ENCODE measurements at regions not wholly inside any gene's neighbourhood (a gene's known extent, or its start where the extent isn't known, plus 50 kb on each side); places are given as distances from the start of the nearest gene placed in this dataset.

- H3K27me3 ChIP-seq (ENCODE audit: control insufficient read depth, insufficient read depth, low read length): no peaks in the 10 kb centered on the region
- H3K9me3 ChIP-seq (replicated peaks; ENCODE audit: control insufficient read depth, low read depth, low read length): peaks cover 3% of the 10 kb centered on the region
- no peak overlapping the region for H3K4me3 ChIP-seq (ENCODE audit: low read length)
- H3K4me1 ChIP-seq (ENCODE audit: control insufficient read depth, insufficient read depth, low read length): no peaks in the 10 kb centered on the region
- H3K36me3 ChIP-seq (ENCODE audit: control insufficient read depth, insufficient read depth, low read length): no peaks in the 10 kb centered on the region
- WGBS (ENCODE audit: insufficient coverage): 45% methylated on average over 2 of the region's 3 CpGs
- no peak for DNase-seq
- H3K27ac ChIP-seq (ENCODE audit: low read length): no peak overlapping the region
Observed at GRCh38 chr12:79515530-79515935, 175.2 kb downstream of the PAWR start.

- peaks cover 3% of the 10 kb centered on the region for H3K9me3 ChIP-seq (replicated peaks; ENCODE audit: control insufficient read depth, low read depth, low read length)
- H3K4me1 ChIP-seq (ENCODE audit: control insufficient read depth, insufficient read depth, low read length): no peaks in the 10 kb centered on the region
- no peak overlapping the region for H3K27ac ChIP-seq (ENCODE audit: low read length)
- 71% methylated on average over 1 of the region's 1 CpG for WGBS (ENCODE audit: insufficient coverage)
- H3K36me3 ChIP-seq (ENCODE audit: control insufficient read depth, insufficient read depth, low read length): no peaks in the 10 kb centered on the region
- no peaks in the 10 kb centered on the region for H3K27me3 ChIP-seq (ENCODE audit: control insufficient read depth, insufficient read depth, low read length)
- H3K4me3 ChIP-seq (ENCODE audit: low read length): no peak overlapping the region
- DNase-seq: no peak
Observed at GRCh38 chr12:79514730-79515529, 175.8 kb downstream of the PAWR start.

- no peaks in the 10 kb centered on the region for H3K27me3 ChIP-seq (ENCODE audit: control insufficient read depth, insufficient read depth, low read length)
- WGBS (ENCODE audit: insufficient coverage): 74% methylated on average over 2 of the region's 6 CpGs
- no peak for DNase-seq
- no peaks in the 10 kb centered on the region for H3K36me3 ChIP-seq (ENCODE audit: control insufficient read depth, insufficient read depth, low read length)
- no peak overlapping the region for H3K4me3 ChIP-seq (ENCODE audit: low read length)
- no peaks in the 10 kb centered on the region for H3K4me1 ChIP-seq (ENCODE audit: control insufficient read depth, insufficient read depth, low read length)
- no peak overlapping the region for H3K27ac ChIP-seq (ENCODE audit: low read length)
- peaks cover 3% of the 10 kb centered on the region for H3K9me3 ChIP-seq (replicated peaks; ENCODE audit: control insufficient read depth, low read depth, low read length)
Observed at GRCh38 chr12:79512068-79512467, 178.7 kb downstream of the PAWR start.

GRCh38 chr12:79508622-79509021 is 182.1 kb downstream of the PAWR start:
- Histone ChIP-seq H3K27me3 (ENCODE audit: control insufficient read depth, insufficient read depth, low read length) (no peaks in the 10 kb centered on the region), H3K36me3 (ENCODE audit: control insufficient read depth, insufficient read depth, low read length) (no peaks in the 10 kb centered on the region), H3K4me1 (ENCODE audit: control insufficient read depth, insufficient read depth, low read length) (no peaks in the 10 kb centered on the region), H3K27ac (ENCODE audit: low read length) (no peak overlapping the region), H3K4me3 (ENCODE audit: low read length) (no peak overlapping the region), H3K9me3 (replicated peaks; ENCODE audit: control insufficient read depth, low read depth, low read length) (peaks cover 2% of the 10 kb centered on the region)
- WGBS (ENCODE audit: insufficient coverage): 75% methylated on average over 1 of the region's 2 CpGs
- DNase-seq: no peak

Data from muscle of leg (tissue), 3 donors.